Uterus (tissue), 2 donors: ENCODE measurements at regions not wholly inside any gene's neighbourhood (a gene's known extent, or its start where the extent isn't known, plus 50 kb on each side); places are given as distances from the start of the nearest gene placed in this dataset.

Experiments used
- POLR2A ChIP-seq, 2 donors: fragments of 450-650 bp; IDR thresholded peaks; one replicate each; pipeline ENCODE4 v1.6.1; 2016; ENCODE audit warnings: antibody characterized with exemption in 2 of 2, mild to moderate bottlenecking in 1 of 2, moderate library complexity in 1 of 2
- TF ChIP-seq, protein P1 (sequence below), 4 experiments: fragments of 200-600 bp in 2 of 4; fragments of 450-650 bp in 2 of 4; sonication (generic) in 2 of 4; IDR thresholded peaks; one replicate each; pipeline ENCODE4 v1.5.1; 2016 to 2019; ENCODE audit warnings: antibody characterized with exemption in 4 of 4, mild to moderate bottlenecking in 2 of 4, moderate library complexity in 1 of 4

DNA sequence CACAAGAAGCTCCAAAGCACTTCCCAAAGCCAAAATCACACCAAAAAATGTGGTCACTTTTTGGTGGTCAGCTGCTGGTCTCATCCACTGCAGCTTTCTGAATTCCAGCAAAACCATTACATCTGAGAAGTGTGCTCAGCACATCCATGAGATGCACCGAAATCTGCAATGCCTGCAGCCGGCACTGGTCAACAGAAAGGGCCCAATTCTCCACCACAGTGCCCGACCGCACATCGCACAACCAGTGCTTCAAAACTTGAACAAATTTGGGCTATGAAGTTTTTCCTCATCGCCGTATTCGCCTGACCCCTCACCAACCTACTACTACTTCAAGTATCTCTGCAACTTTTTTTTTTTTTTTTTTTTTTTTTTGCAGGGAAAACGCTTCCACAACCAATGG, 89.9 kb upstream of the LUZP2 start:
- TF ChIP-seq, protein P1, sequence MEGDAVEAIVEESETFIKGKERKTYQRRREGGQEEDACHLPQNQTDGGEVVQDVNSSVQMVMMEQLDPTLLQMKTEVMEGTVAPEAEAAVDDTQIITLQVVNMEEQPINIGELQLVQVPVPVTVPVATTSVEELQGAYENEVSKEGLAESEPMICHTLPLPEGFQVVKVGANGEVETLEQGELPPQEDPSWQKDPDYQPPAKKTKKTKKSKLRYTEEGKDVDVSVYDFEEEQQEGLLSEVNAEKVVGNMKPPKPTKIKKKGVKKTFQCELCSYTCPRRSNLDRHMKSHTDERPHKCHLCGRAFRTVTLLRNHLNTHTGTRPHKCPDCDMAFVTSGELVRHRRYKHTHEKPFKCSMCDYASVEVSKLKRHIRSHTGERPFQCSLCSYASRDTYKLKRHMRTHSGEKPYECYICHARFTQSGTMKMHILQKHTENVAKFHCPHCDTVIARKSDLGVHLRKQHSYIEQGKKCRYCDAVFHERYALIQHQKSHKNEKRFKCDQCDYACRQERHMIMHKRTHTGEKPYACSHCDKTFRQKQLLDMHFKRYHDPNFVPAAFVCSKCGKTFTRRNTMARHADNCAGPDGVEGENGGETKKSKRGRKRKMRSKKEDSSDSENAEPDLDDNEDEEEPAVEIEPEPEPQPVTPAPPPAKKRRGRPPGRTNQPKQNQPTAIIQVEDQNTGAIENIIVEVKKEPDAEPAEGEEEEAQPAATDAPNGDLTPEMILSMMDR (IDR thresholded peaks at IDR 0.05), result no peak
- TF ChIP-seq POLR2A (IDR thresholded peaks at IDR 0.05), result no peak
